Fibroblast of the conjunctiva (primary cell): ENCODE measurements at regions not wholly inside any gene's neighbourhood (a gene's known extent, or its start where the extent isn't known, plus 50 kb on each side); places are given as distances from the start of the nearest gene placed in this dataset.
"Not testable (repeated sequence)": the region's sequence is repeated elsewhere in the genome, so short reads cannot be mapped to it uniquely, and the experiment has no call there.

ENCODE experiments used
- DNase-seq: peaks from one replicate; pipeline ENCODE4 v3.0.0-alpha.2; 2010; ENCODE audit warnings: low read depth

DNA sequence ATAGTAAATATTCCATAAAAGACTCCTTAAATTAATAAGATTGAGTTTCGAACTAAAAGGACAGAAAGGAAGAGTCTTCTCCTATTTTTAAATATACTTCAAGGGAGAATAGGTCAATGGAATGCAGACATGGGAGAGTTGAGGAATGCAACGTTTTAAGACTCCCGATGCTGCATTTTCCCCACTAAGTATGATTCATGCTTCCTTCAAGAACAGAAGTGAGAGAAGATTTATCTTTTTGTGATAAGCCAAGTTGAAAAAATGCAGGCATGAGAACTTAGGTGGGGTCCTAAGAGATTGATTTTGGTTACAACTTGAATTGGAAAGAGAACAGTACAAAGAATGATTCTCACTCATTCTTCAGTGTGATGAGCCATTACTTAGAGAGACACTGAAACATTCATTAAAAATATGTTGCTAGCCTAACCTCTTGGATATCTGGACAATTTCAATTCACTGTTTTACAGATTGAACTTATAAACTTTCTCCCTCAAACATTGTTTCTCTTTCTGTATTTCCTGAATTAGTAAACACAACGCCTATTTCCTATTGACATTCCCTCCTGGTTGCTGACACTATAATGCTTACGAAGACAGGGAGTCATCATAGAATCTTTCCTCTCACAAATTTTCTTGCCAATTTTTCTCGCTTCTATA lies 1666.1 kb upstream of the WWC1 start:
- no peak for DNase-seq

DNA sequence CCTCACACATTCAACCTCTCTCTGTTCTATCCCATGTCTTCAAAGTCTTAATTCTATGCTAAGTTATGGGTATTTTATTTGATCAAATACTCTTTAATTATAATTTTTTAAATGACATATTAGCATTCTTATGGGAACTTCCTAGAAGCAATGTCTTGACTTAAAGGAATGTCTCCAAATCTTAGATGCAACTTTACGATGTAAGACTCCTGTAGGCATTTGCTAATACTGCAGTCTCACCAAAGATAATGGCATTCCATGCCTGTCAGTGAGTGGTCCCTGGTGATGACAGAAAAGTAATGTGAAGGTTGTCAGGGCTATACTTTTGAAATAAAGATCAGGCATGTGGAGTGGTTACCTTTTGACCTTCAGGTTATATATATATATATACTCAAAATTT lies 1654.2 kb upstream of the WWC1 start:
- no peak for DNase-seq

DNA sequence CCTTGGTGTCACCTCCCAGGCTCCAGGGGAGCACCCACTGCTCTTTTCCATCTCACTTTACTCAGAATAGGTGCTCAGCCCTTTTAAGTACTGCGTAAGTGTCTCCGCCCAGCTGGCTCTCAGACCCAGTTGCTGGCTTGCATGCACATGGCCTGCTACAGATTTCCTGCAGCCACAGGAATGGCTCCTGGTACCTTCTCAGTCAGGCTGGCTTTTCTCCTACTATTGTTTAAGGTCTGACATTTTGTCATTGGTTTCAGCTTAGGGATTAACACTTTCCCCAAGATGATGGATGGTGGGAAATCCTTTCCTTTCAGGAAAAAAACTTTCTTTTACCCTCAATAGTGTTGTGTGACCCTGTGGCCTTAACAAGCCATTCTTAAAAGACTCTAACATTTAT lies 1652.3 kb upstream of the WWC1 start:
- no peak for DNase-seq

DNA sequence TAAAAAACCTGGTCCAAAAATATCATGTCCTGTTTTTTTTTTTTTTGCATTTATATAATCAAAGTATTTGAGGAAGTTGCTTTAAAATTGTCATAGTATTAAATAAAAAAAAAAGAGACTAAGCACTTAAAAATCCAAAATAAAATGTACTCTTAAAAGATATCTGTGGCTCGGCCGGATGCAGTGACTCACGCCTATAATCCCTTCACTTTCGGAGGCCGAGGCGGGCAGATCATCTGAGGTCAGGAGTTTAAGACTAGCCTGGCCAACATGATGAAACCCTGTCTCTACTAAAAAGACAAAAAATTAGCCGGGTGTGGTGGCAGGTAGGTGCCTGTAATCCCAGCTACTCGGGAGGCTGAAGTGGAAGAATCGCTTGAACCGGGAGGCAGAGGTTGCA lies 1651.3 kb upstream of the WWC1 start:
- not testable (repeated sequence) for DNase-seq

DNA sequence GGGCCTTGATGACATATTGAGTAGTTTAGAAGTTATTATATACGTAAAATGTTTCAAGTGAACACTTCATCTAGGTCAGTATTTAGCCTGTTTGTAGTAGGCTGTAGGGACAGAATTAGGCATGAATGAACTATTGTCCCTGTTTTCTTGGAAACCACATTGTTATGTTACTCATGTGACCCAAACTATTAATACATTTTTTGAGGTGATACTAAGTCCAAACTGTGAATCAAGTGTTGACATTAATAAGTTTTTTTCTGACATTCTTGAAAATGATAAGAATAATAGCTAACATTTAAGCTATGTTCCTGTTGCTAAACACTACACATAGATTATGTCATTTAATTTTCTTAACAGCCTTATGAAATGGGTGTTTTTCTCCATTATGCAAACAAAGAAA lies 1642.7 kb upstream of the WWC1 start:
- DNase-seq: no peak

DNA sequence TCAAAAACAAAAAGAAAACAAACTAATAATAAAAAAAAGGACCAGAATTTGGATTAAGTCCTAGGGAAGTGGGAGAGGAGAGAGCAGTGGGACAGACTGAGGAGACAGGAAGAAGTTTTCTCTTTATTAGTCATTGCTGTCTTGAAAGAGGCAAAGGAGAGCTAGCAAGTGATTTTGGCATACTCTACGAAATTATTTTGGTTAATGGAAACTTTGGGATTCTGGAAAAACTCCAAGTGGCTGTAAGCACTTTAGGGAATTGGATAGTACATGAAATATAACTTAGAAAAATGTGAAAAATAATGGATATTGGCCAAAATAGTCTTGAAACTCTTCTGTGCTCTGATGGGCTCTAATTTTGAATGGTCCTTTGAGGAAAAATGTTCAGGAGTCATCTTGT lies 1641.8 kb upstream of the WWC1 start:
- DNase-seq: no peak

DNA sequence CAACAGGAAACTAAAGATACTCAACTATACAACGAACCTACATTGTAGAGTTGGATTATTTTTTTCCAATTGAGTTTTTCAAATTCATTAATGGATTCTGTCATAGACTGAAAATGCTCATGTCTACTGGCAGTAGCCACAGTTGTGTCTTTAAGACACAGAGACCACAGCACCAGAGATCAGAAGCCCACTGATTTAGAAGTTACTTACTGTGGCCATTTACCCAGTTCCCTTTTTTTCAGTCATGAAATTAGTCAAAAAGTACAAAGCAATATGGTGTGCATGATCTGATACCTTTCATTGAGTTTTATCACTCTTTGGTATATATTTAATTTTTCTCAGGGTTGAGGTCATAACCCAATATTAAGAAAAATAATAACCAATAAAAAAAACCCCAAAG lies 1640.2 kb upstream of the WWC1 start:
- DNase-seq: no peak

DNA sequence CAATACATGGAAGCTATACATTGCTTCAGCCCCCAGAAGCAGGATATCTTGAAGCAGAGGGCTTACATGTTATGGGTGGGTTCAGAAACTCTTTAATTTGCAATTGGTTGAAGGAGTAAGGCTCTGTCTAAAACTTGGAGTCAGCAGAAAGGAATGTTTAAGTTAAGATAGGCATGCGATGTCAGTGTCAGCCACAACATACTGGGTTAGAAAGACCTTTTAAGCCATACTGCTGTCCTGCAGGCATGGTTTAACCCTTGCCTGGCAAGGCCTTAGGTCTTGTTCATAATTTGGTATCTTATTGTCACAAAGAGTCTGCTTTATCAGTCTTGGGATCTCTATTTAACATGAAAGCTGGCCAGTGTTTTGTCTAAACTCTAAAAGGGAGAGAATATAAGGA lies 1619.6 kb upstream of the WWC1 start:
- no peak for DNase-seq

DNA sequence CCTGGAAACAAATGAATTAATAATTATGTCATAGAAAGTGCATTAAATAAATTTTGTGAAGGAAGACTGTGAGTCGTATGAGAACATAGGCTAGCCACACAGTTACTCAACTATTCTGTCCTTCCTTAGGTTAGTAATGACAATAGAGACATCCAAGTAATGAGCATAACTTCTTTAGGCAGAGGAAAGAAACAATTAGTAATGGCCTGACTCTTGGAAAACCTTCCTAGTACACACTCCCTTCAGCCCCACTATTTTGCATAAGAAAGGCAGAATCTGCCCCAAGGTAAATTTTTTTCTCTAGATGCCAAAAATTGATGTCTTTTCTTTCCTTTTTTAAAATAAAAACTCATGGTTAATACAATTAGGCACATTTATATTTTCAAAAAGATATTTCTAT lies 1619.0 kb upstream of the WWC1 start:
- DNase-seq: no peak

DNA sequence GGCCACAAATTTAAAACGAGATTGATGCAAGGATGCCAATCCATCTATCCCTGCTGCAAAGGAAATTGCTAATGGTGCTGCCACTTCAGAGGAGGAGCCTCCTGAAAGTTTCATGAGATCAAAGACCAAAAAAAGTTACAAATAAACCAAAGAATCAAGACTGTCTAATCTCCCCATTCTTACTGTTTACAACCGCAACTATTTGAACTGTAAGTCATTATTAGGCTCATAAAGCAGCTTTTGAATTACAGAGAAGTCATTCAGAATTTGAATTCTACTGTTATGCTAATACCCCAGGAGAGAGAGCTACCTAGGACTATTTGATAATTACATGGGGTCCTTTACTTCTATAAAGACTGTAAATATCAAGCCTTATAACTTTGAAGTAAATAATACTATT lies 1613.6 kb upstream of the WWC1 start:
- no peak for DNase-seq

DNA sequence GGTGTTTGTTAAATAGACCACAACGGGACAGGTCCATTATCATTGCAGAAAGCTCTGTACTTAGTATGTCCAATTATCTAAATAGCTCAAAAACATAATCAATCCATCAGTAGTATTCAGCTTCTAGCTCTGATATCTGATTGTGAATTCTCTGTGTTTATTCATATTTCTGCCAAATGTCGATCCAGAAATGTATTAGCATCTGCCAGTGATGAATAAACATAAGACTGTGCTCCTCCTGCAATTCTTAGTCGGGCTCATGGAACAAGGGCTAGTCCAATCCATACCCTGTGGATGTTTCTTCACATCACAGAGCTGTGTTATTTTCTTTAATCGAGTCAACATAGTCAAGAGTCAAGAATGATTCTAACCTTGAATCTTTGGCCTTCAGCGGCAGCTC lies 1612.1 kb upstream of the WWC1 start:
- no peak for DNase-seq

DNA sequence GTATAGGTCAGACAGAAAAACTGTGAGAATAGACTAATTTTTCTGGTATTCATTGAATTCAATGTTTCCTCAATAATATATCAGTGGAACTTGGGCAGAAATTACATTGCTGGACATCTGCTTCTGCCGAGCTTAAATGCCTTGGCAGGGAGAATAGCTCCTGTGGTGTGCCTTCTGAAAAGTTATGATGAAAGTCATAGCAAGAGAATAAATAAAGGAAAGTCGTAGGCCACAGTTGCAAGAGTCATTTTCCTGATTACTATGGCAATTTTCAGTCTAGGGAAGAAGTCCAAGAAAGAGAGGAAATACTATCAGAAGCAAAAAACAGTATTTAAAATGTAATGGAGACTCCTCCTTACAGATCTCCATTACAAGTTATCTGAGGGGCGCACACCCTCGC lies 1596.1 kb upstream of the WWC1 start:
- DNase-seq: peak; percentile 20

DNA sequence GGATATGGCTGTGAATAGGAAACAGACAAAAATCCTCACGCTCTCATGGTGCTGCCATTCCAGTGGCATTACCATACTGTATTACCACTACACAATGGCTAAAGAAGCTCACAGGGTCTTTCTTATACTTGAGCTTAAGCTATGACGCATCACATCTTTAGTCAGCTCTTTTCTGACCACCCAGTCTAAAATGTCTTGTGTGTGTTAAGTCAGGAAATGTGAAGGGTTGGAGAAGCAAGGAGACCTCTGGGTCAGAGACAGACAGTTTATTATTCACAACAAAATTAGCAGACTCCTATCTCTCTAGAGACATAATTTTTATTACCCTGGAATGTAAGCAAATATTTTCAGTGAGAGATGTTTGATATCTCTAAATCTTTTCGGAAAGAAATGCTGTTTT lies 1583.2 kb upstream of the WWC1 start:
- no peak for DNase-seq

DNA sequence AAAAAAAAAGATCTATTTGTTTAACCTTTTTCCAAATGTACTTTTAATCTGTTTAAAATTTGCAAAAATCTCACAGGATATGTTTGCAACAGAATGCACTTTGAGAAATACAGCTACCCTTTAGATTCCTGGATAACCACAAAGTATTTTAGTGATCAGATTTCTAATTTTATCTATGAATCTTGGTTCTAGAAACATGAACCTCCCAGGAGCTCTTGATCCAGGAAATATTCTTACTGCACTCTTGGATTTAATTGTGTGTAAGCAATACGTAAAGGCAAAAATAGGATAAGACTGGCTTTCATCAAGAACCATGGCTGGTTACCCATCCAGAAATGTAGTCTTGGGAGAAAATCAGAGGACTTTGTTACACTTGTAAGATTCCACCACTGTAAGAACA lies 1581.8 kb upstream of the WWC1 start:
- no peak for DNase-seq

DNA sequence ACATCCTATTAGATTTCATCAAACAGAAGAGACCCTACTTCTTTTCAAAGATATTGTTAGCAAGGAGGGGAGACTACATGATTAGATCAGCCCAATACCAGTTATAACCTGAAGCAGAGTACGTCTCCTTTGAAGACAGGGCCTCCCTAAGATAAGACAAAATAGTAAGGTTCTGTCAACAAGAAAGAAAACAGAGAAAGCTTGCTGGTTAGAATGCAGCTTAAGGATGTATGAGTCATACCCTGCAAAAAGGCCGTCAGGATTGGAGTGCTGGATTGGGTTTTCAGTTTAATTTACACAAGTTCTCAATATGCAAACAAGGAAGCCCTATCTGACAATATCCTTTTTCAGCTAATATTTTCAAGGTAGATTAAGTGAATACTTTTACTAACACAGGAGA lies 1581.2 kb upstream of the WWC1 start:
- no peak for DNase-seq

DNA sequence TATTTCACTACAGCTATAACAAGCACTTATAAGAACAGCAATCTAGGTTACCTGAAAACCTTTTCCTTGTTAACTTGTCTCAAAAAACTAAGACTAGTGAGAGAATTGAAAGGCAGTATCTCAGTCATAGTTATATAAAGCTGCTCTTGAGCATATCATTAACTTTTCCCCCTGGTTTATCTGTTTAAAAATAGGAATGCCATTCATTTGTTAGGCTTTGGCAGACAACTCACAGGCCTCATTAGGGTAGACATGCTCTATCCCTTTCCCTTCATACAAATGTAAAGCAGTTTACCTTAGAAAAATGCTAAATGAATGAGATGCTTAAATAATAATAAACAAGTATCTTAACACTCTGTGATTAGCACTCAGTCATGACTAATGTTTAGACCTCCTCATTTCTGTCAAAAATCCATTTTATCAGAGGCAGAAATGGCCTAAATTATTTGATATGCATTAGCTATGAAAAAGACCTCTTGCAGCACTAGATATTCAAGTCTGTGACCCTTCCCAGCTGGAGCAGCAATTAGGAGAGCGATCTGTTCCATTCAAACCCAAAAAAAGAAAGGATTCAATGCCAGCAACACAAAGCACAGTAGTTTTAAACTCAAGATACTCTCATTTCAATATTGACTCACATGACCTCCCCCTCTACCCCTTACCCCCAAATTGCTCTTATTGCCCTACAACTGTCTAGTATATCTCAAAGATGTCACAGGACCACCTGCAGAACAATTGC lies 1578.8 kb upstream of the WWC1 start:
- no peak for DNase-seq

DNA sequence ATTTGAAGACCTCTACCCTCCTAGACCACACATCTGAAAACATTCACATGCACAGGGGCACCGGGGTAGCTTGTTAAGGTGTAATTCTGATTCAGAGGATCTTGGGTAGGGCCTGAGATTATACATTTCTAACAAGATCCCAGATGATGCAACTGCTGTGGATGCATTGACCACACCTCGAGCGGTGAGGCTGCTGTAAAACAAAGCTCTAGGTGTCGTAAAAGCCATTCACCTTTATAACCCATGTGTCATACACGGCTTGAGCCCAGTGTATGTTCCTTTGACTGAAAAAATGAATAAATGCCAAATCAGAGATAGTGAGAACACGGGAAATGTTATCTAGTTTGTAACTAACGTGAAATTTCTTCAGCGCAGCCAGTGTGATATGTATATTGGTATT lies 1578.2 kb upstream of the WWC1 start:
- no peak for DNase-seq

DNA sequence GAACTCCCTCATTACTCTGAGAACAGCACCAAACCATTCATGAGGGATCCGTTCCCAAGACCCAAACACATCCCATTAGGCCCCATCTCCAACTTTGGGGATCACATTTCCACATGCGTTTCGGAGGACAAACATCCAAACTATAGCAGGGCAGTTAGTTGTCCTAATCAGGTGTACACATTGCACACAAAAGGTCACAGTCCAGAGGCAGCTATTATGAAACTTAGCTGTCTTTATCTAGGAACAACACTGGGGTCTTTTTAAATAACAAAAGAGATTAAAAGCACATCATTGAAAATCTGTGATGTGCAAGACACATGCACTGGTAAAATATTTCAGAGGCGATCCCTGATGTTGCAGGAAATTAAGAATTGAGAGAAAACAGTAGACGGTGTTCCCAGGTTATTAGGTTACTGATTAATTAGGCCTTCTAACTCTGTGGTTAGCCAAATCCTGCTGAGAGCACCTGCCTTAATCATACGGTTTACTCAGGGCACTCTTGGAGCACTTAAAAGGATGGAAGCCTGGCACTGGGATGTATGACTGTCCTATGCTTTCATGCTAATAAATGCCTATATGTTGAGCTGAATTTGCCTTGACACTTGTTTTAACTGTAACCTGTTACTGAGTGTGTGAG lies 1574.5 kb upstream of the WWC1 start:
- no peak for DNase-seq

DNA sequence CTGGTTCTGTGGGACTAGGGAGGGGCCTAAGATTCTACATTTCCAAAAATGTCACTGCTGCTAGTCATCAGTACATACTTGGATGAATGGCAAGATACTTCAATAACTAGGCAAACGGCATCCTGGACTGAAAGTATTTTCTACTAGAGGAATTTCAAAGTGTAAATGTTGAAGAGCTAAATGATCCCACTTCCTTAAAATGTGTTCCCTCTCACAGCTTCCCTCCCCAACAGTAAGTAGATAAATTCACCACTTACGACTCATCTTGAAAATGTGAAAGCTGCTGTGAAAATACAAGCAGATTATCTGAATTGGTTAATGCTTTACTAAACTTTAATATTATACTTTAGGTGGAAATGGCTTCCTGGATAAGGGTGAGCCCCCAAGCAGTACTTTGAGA lies 1571.5 kb upstream of the WWC1 start:
- DNase-seq: no peak

DNA sequence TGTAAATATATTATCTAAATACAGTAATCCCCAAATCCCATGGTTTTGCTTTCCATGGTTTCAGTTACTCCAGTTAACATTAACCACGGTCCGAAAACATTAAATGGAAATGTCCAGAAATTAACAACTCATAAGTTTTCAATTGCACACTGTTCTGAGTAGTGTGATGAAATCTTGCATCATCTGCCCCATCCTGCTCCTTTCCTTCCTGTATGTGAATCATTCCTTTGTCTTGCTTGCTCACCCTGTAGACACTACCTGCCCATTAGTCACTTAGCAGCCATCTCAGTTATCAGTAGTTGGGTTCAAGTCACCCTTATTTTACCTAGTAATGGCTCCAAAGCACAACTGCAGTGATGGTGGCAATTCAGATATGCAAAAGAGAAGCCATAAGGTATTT lies 1568.5 kb upstream of the WWC1 start:
- peak; percentile 71 for DNase-seq

DNA sequence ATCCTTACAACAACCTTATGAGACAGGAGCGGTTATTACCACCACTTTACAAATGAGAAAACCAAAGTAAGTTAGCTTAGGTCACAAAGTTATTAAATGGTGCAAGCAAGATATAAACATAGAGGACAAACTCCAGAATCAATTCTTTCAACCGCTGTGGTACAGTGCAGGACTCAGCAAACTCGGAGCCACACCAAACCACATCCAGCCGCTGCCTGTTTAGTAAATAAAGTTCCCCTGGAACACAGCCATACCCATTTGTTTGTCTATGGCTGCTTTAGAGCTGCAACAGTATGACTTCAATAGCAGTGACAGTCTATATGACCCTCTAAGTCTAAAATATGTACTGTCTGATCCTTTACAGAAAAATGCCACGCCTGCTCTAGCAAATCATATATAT lies 1567.2 kb upstream of the WWC1 start:
- DNase-seq: no peak

DNA sequence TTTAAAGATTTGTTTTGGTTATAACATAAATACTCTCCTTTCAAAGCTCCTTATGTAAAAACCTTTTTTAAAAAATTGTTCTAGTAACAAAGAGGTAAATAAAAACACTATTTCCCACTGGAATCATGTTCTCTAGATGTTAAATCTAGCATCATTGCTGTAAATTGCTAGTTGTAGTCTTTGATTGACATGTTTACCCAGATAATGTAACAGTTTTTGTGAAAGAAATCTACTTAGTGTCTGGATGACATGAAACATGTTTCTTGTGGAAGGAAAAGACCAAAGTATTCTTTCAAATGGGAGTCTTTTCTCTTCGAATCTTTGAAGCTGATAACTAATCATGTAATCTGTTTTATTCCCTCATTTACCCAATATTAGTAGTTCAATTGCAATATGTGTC lies 1565.9 kb upstream of the WWC1 start:
- no peak for DNase-seq

DNA sequence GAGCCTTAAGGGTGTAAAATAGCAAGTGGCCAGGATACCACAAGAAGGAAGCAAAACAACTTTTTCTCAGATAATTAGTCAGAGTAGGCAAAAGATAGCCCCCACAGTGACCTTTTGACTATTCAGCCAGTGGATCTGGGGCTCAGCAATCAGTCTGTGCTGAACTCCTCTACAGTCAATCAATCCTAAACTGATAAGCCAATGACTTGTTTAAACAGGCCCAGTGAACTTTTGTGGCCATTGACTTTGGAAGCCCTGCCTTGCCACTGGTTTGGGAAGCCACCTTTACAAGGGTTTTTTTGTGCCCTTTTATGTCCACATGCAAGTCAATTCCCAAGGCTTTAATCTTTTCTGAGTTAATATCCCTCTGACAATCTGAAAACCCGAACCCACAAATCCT lies 1565.0 kb upstream of the WWC1 start:
- no peak for DNase-seq

DNA sequence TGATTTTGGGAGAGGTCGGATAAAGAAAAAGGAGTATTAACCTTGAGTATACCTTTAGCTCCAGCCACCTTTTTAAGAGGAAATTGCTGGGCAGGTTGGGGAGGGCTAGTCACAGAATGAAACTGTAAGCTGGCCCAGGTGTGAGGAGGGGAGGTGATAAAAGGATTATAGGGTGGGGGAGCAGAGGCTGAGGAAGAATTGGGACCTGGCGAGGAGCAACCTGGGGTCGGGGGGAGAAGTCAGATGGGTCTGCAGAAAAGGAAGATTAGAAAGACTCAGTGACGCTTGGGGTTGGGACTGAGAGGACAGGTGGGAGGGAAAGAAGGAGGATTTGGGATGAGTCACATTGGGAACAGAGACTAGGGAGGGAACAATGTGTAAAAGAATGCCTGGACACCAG lies 1548.5 kb upstream of the WWC1 start:
- DNase-seq: not testable (repeated sequence)
